ENCODE measurements at regions not wholly inside any gene's neighbourhood (a gene's known extent, or its start where the extent isn't known, plus 50 kb on each side); places are given as distances from the start of the nearest gene placed in this dataset.

DNA sequence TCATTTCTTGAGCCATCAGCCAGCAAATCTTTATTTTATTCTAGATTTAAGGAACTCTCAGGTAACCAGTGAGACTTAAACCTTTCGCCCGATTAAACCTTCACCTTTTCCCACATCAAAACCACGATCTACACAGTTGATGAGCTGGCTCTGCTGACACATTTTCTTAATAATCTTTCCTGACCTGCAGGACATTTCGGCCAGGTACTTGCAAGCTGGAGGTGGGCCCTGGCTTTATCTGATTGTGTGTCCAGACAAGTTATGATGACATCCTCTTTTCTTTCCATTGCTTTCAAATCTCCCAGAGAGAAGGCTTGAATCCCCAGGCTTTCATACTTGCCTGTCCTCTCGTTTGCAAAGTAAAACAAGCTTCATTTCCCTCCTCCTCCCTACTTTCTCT is 144.2 kb downstream of the EFNB2 start:
- no peak for TF ChIP-seq NANOG (IDR thresholded peaks at IDR 0.05; ENCODE audit: borderline replicate concordance)
- TF ChIP-seq, protein P1, sequence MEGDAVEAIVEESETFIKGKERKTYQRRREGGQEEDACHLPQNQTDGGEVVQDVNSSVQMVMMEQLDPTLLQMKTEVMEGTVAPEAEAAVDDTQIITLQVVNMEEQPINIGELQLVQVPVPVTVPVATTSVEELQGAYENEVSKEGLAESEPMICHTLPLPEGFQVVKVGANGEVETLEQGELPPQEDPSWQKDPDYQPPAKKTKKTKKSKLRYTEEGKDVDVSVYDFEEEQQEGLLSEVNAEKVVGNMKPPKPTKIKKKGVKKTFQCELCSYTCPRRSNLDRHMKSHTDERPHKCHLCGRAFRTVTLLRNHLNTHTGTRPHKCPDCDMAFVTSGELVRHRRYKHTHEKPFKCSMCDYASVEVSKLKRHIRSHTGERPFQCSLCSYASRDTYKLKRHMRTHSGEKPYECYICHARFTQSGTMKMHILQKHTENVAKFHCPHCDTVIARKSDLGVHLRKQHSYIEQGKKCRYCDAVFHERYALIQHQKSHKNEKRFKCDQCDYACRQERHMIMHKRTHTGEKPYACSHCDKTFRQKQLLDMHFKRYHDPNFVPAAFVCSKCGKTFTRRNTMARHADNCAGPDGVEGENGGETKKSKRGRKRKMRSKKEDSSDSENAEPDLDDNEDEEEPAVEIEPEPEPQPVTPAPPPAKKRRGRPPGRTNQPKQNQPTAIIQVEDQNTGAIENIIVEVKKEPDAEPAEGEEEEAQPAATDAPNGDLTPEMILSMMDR (conservative IDR thresholded peaks at IDR 0.05; ENCODE audit: low read depth in 2 of 2): no peak
- TF ChIP-seq EZH2phosphoT487 (IDR thresholded peaks at IDR 0.05; ENCODE audit: unreplicated experiment): no peak
- TF ChIP-seq EZH2 (IDR thresholded peaks at IDR 0.05; ENCODE audit: low read depth, unreplicated experiment): no peak
- no peak for TF ChIP-seq POLR2AphosphoS5 (IDR thresholded peaks at IDR 0.05; ENCODE audit: low read depth)
- no peak for TF ChIP-seq CREB1 (CRISPR knock-in tag; IDR thresholded peaks at IDR 0.05; ENCODE audit: low read depth)
- TF ChIP-seq STAT1 (IDR thresholded peaks at IDR 0.05; ENCODE audit: unreplicated experiment): no peak
- no peak for TF ChIP-seq JUNB (IDR thresholded peaks at IDR 0.05; ENCODE audit: unreplicated experiment)
- TF ChIP-seq, protein P2, sequence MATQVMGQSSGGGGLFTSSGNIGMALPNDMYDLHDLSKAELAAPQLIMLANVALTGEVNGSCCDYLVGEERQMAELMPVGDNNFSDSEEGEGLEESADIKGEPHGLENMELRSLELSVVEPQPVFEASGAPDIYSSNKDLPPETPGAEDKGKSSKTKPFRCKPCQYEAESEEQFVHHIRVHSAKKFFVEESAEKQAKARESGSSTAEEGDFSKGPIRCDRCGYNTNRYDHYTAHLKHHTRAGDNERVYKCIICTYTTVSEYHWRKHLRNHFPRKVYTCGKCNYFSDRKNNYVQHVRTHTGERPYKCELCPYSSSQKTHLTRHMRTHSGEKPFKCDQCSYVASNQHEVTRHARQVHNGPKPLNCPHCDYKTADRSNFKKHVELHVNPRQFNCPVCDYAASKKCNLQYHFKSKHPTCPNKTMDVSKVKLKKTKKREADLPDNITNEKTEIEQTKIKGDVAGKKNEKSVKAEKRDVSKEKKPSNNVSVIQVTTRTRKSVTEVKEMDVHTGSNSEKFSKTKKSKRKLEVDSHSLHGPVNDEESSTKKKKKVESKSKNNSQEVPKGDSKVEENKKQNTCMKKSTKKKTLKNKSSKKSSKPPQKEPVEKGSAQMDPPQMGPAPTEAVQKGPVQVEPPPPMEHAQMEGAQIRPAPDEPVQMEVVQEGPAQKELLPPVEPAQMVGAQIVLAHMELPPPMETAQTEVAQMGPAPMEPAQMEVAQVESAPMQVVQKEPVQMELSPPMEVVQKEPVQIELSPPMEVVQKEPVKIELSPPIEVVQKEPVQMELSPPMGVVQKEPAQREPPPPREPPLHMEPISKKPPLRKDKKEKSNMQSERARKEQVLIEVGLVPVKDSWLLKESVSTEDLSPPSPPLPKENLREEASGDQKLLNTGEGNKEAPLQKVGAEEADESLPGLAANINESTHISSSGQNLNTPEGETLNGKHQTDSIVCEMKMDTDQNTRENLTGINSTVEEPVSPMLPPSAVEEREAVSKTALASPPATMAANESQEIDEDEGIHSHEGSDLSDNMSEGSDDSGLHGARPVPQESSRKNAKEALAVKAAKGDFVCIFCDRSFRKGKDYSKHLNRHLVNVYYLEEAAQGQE (IDR thresholded peaks at IDR 0.05; ENCODE audit: unreplicated experiment): no peak
- TF ChIP-seq, protein P3, sequence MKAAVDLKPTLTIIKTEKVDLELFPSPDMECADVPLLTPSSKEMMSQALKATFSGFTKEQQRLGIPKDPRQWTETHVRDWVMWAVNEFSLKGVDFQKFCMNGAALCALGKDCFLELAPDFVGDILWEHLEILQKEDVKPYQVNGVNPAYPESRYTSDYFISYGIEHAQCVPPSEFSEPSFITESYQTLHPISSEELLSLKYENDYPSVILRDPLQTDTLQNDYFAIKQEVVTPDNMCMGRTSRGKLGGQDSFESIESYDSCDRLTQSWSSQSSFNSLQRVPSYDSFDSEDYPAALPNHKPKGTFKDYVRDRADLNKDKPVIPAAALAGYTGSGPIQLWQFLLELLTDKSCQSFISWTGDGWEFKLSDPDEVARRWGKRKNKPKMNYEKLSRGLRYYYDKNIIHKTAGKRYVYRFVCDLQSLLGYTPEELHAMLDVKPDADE (IDR thresholded peaks at IDR 0.05): no peak
- no peak for TF ChIP-seq ZNF114 (CRISPR knock-in tag; IDR thresholded peaks at IDR 0.05)
- no peak for TF ChIP-seq ZNF331 (CRISPR knock-in tag; IDR thresholded peaks at IDR 0.05; ENCODE audit: low read depth)

Measured in GM23338 (cell line).